Cardiac fibroblast (primary cell): ENCODE measurements at regions not wholly inside any gene's neighbourhood (a gene's known extent, or its start where the extent isn't known, plus 50 kb on each side); places are given as distances from the start of the nearest gene placed in this dataset.
A peak's percentile ranks its signal among the peaks of the same experiment; 100 is the strongest.

Source experiments
- DNase-seq, 2 donors: peaks; one replicate each; pipeline versions ENCODE4 v3.0.0 to v3.0.0-alpha.2; 2010; ENCODE audit warnings: low read depth in 2 of 2
- H3K4me3 ChIP-seq, 2 donors: replicated peaks in 1 of 2; 1 replicate in 1 of 2; 2 replicates in 1 of 2; pipeline ENCODE4 v1.5.1; 2011; ENCODE audit warnings: low read depth in 2 of 2, low read length in 2 of 2, mild to moderate bottlenecking in 2 of 2, moderate library complexity in 1 of 2
- TF ChIP-seq, protein P1 (sequence below): IDR thresholded peaks from one replicate; pipeline ENCODE4 v1.5.1; 2011; ENCODE audit warnings: low read depth, mild to moderate bottlenecking, low read length, inconsistent platforms

DNA sequence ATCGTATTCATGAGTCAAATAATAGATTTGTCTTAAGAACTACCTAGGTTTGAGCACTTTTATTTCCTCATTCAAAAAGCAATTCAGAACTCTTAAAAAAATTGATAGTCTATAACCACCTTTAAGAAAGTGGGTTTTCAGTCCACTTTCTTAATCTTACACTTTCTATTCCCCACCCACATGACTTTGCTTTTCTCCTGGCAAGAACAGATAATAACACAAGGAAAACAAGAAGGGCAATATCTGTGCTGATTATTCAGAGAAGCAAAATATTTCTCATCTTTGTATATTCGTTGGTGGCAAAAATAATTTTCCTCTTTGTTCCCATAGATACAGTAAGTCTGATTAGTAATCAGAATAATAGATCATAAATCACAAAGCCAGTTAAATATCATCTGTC is 130.6 kb upstream of the DNAJC10 start:
- TF ChIP-seq, protein P1, sequence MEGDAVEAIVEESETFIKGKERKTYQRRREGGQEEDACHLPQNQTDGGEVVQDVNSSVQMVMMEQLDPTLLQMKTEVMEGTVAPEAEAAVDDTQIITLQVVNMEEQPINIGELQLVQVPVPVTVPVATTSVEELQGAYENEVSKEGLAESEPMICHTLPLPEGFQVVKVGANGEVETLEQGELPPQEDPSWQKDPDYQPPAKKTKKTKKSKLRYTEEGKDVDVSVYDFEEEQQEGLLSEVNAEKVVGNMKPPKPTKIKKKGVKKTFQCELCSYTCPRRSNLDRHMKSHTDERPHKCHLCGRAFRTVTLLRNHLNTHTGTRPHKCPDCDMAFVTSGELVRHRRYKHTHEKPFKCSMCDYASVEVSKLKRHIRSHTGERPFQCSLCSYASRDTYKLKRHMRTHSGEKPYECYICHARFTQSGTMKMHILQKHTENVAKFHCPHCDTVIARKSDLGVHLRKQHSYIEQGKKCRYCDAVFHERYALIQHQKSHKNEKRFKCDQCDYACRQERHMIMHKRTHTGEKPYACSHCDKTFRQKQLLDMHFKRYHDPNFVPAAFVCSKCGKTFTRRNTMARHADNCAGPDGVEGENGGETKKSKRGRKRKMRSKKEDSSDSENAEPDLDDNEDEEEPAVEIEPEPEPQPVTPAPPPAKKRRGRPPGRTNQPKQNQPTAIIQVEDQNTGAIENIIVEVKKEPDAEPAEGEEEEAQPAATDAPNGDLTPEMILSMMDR = no peak
- no peak for DNase-seq
- no peak overlapping the region for H3K4me3 ChIP-seq

DNA sequence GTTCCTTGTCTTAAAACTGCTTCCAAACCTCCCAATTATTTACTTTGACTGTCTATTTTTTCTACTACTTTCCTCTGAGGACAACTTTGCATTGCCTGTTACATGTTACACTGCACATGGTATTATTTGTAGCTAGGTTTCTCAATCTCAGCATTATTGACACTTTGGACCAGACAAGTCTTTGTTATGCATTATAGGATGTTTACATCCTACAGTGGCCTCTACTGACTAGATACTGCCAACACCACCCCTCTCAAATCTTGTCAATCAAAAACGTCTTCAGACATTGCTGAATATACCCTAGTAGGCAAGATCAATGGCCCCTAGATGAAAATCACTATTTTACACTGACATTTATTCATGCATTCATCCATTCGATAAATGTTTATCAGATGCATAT is 129.6 kb upstream of the DNAJC10 start:
- no peak for DNase-seq
- TF ChIP-seq, protein P1 = no peak
- H3K4me3 ChIP-seq = no peak overlapping the region

DNA sequence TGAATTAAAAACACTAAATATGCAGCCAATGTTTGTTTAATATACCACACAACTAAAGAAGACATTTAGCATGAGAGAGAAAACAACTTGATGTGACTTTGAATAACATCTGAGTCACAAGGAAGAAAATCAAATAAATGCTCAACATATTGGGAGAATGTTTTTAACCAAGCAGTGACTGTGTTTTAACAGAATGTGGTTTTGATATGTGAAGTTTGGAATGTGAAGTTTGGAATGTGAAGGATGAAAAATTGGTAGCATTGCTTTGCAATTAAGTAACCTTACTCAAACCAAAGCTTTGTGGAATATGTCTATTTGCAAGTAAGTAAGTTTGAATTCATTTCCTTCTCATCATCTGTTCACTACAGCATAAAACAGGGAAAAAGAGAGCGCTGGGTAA is 128.2 kb upstream of the DNAJC10 start:
- no peak overlapping the region for H3K4me3 ChIP-seq
- peak; percentile 86 to 90 for DNase-seq
- TF ChIP-seq, protein P1 = no peak

DNA sequence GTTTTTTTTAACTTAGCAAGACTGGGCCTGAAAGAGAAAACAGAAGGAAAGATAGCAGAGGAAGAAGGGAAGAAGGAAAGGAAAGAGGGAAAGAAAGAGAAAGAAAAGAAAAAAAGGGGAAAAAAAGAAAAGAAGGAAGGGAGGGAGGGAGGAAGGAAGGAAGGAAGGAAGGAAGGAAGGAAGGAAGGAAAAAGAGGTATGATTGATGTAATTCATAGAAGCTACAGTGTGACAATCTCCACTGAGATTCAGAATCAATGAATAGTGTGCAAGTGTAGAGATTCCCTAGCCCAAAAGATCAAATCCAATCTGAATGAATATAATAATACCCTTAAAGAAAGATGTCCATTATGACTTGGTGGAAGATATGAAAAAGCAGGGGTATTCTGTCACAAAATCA is 126.9 kb upstream of the DNAJC10 start:
- no peak for DNase-seq
- H3K4me3 ChIP-seq = no peak overlapping the region
- TF ChIP-seq, protein P1 = no peak

DNA sequence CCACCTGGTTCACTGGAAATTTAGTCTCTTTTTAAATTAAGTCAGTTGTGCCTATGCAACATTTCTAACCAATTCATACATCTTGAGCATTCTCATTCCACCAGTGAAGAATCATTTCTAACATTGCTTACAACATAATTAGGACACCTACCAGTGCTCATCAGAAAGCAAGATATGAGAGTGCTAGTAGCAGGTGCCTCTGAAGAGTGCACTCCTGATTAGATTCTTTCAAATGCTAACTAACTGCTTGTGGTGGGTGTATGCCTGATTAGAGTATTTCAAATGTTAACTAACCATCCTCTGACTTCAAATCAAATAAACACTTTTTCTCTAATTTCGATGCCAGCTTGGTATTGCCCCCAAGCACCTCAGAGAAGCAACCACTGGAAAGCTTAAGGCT is 124.3 kb upstream of the DNAJC10 start:
- no peak for DNase-seq
- TF ChIP-seq, protein P1 = no peak
- H3K4me3 ChIP-seq = no peak overlapping the region

DNA sequence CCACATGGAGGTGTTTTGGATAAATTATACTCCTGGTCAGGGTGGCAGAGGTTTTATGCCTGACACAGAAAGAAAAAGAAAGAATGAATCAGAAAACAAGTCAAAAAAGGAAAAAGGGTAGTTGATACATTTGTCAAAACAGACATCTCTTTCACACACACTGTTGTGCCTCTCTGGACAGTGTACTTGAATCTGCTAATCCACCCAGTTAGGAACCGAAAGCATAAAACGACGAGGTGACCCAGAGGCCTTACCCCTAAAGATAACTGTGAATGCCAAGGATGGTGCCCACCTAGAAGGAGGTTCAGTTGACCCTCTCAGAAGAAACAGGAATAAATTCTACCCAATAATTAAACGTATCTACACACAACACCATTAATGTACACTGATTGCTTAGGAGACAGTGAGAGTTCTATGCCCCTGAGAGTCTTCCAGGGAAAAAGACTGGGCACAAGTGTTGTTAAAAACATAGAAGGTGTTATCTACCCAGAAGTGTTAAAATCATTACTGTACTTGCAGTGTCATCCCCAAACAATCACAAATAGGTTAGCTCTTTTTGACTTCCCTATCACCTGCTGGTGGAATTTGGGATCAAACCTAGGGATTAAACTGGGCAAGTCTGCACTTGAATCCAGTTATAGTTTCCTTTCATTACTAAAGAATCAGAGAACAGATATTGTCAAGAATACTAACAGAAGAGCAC is 123.2 kb upstream of the DNAJC10 start:
- TF ChIP-seq, protein P1 = no peak
- no peak overlapping the region for H3K4me3 ChIP-seq
- DNase-seq = no peak
